ENCODE measurements at regions not wholly inside any gene's neighbourhood (a gene's known extent, or its start where the extent isn't known, plus 50 kb on each side); places are given as distances from the start of the nearest gene placed in this dataset.
A peak's percentile ranks its signal among the peaks of the same experiment; 100 is the strongest.

DNA sequence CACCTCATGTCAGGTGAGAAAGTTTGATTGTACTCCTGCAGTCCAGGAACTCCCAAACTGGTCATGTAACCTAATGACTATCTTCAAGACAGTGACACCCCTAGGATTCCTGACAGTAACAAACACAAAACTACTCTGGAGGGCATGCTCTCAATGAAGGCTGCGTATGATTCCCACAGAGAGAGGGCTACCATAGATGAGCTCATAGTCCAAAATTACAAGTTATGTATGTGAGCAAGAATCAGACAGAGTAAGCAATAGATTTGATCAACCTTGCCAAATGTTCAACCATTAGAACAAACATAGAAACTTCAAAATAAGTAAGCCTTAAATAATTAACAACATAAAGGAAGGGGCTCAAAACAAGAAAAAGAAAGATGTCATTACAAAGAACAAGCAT is 158.1 kb downstream of the COPRS start:
- DNase-seq: no peak
- Histone ChIP-seq H3K27ac (no peak overlapping the region), H3K4me1 (peaks cover 11% of the 10 kb centered on the region), H3K27me3 (no peaks in the 10 kb centered on the region), H3K9me3 (no peaks in the 10 kb centered on the region), H3K36me3 (replicated peaks in 1 of 2; ENCODE audit: insufficient read depth in 1 of 2, low read depth in 2 of 2) (no peaks in the 10 kb centered on the region), H3K4me3 (no peak overlapping the region)
- TF ChIP-seq POLR2A (IDR thresholded peaks at IDR 0.05): no peak
- TF ChIP-seq, protein P1, sequence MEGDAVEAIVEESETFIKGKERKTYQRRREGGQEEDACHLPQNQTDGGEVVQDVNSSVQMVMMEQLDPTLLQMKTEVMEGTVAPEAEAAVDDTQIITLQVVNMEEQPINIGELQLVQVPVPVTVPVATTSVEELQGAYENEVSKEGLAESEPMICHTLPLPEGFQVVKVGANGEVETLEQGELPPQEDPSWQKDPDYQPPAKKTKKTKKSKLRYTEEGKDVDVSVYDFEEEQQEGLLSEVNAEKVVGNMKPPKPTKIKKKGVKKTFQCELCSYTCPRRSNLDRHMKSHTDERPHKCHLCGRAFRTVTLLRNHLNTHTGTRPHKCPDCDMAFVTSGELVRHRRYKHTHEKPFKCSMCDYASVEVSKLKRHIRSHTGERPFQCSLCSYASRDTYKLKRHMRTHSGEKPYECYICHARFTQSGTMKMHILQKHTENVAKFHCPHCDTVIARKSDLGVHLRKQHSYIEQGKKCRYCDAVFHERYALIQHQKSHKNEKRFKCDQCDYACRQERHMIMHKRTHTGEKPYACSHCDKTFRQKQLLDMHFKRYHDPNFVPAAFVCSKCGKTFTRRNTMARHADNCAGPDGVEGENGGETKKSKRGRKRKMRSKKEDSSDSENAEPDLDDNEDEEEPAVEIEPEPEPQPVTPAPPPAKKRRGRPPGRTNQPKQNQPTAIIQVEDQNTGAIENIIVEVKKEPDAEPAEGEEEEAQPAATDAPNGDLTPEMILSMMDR (IDR thresholded peaks at IDR 0.05): no peak
- no peak for ATAC-seq
- intact Hi-C loops (cut with DNase I): no loop called here
- 64 to 86% methylated on average over 1 of the region's 1 CpG for WGBS, 2 donors

DNA sequence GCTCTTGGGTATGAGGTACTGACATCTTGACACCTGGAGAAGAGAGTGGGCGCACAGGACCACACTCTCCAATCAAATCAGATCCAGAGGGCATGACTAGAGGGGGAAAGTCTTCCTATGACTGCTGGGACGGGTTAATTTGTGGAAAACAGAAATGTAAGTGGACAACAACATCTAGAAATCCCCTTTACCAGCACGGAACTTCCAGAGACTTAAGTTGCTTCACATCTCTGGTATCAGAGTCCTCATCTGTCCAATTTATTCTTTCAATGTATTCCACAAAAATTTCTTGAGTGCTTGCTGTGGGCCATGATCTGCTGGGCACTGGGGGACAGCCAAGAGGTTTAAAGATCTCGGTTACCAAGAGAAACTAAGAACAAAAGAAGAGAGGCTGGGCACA is 159.2 kb downstream of the COPRS start:
- no peak overlapping the region for H3K27ac ChIP-seq
- DNase-seq: no peak
- H3K4me3 ChIP-seq: no peak overlapping the region
- H3K9me3 ChIP-seq: no peaks in the 10 kb centered on the region
- no peaks in the 10 kb centered on the region for H3K27me3 ChIP-seq
- H3K36me3 ChIP-seq (replicated peaks in 1 of 2; ENCODE audit: insufficient read depth in 1 of 2, low read depth in 2 of 2): no peaks in the 10 kb centered on the region
- intact Hi-C loops (cut with DNase I): no loop called here
- no peak for ATAC-seq
- TF ChIP-seq, protein P1 (IDR thresholded peaks at IDR 0.05): no peak
- TF ChIP-seq POLR2A (IDR thresholded peaks at IDR 0.05): no peak
- 61 to 87% methylated on average over 4 of the region's 4 CpGs for WGBS, 2 donors
- H3K4me1 ChIP-seq: peaks cover 15% of the 10 kb centered on the region

DNA sequence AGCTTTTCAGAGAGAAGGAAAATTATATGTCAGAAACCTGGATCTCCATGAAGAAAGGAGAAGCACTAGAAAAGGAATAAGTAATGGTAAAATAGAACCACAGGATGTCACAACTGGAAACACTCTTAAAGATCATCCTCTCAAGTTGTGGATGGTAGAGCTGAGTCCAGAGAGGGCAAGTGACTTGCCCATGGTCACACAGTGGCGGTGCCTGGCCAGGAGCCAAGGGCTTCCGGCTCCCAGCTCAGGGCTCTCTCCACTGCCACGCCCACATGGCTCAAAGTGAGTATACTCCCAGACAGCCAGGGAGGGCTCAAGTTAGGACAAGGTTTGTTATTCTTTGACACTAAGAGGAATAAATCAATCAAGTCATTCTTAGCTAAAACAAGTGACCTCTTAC is 159.8 kb downstream of the COPRS start:
- WGBS, 2 donors: 33 to 55% methylated on average over 3 of the region's 3 CpGs
- DNase-seq: peak in 1 of 4 donors; percentile 15

GRCh38 chr17:31698751-31699150 is 160.3 kb downstream of the COPRS start:
- Histone ChIP-seq H3K4me3 (no peak overlapping the region), H3K27ac (no peak overlapping the region), H3K27me3 (no peaks in the 10 kb centered on the region), H3K36me3 (replicated peaks in 1 of 2; ENCODE audit: insufficient read depth in 1 of 2, low read depth in 2 of 2) (no peaks in the 10 kb centered on the region), H3K9me3 (no peaks in the 10 kb centered on the region), H3K4me1 (peaks cover 15% of the 10 kb centered on the region)
- TF ChIP-seq, protein P1 (IDR thresholded peaks at IDR 0.05): no peak
- TF ChIP-seq POLR2A (IDR thresholded peaks at IDR 0.05): no peak
- DNase-seq (no peak), ATAC-seq (no peak)
- 92 to 95% methylated on average over 7 of the region's 7 CpGs for WGBS, 2 donors
- intact Hi-C loops (cut with DNase I): no loop called here

More for the DNA sequence above, 159.8 kb downstream of the COPRS start:
- Histone ChIP-seq H3K27me3 (no peaks in the 10 kb centered on the region), H3K9me3 (no peaks in the 10 kb centered on the region), H3K27ac (no peak overlapping the region), H3K36me3 (replicated peaks in 1 of 2; ENCODE audit: insufficient read depth in 1 of 2, low read depth in 2 of 2) (no peaks in the 10 kb centered on the region), H3K4me1 (peaks cover 15% of the 10 kb centered on the region), H3K4me3 (no peak overlapping the region)
- ATAC-seq: no peak
- TF ChIP-seq POLR2A (IDR thresholded peaks at IDR 0.05): no peak
- TF ChIP-seq, protein P1 (IDR thresholded peaks at IDR 0.05): no peak
- intact Hi-C loops (cut with DNase I): no loop called here

DNA sequence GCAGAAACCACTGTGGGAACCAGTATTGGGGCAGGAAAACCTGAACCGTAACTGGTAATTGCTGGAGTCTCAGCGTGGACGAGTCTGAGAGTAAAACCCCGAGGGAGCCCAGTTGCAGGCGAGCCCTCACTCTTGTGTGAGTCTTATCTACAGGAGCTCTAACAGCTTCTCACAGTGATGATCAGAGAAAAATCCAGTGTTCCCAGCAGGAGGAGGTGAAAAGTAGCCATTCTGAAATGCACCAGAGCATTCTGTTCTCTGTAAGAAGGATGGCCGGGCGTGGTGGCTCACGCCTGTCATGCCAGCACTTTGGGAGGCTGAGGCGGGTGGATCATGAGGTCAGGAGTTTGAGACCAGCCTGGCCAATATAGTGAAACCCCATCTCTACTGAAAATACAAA is 161.2 kb downstream of the COPRS start:
- H3K27ac ChIP-seq: no peak overlapping the region
- intact Hi-C loops (cut with DNase I): no loop called here
- WGBS, 2 donors: 89 to 94% methylated on average over 9 of the region's 9 CpGs

More for the DNA sequence above, 161.2 kb downstream of the COPRS start:
- Histone ChIP-seq H3K36me3 (replicated peaks in 1 of 2; ENCODE audit: insufficient read depth in 1 of 2, low read depth in 2 of 2) (no peaks in the 10 kb centered on the region), H3K27me3 (no peaks in the 10 kb centered on the region), H3K4me1 (peaks cover 15% of the 10 kb centered on the region), H3K4me3 (no peak overlapping the region), H3K9me3 (no peaks in the 10 kb centered on the region)
- TF ChIP-seq, protein P1 (IDR thresholded peaks at IDR 0.05): no peak
- TF ChIP-seq POLR2A (IDR thresholded peaks at IDR 0.05): no peak
- ATAC-seq (no peak), DNase-seq (no peak)
